NCI-H1105 (cell line): ENCODE measurements at regions not wholly inside any gene's neighbourhood (a gene's known extent, or its start where the extent isn't known, plus 50 kb on each side); places are given as distances from the start of the nearest gene placed in this dataset.

Experiments
- DNase-seq: peaks from one replicate; lab custom pipeline; 2025; lab: John Stamatoyannopoulos, UW

GRCh38 chrX:5536261-5536660 is 692.4 kb downstream of the NLGN4X start:
- no peak for DNase-seq

- no peak for DNase-seq
These were observed 700.6 kb downstream of the NLGN4X start for GRCh38 chrX:5528057-5528456.

DNA sequence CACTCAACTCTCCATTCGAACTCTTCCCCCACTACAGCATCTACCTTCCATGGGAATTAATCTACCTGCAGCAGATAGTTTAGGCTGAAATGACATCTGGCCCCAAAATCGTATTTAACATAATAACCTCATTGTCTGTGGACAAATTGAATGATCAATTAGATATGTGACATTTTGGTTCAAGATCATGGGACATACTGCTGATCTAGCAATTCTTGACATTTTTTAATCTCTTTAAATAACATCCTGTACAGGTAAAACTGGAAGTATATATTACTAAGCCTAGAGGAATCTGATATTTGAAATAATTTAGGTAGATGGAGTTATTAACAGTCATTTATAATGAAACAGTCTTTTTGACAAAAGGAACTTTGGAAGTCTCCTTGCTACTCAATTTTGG is 702.5 kb downstream of the NLGN4X start:
- no peak for DNase-seq

- DNase-seq: no peak
These were observed 737.7 kb downstream of the NLGN4X start for GRCh38 chrX:5490786-5491563.

GRCh38 chrX:5474282-5474681 is 754.4 kb downstream of the NLGN4X start:
- no peak for DNase-seq

DNA sequence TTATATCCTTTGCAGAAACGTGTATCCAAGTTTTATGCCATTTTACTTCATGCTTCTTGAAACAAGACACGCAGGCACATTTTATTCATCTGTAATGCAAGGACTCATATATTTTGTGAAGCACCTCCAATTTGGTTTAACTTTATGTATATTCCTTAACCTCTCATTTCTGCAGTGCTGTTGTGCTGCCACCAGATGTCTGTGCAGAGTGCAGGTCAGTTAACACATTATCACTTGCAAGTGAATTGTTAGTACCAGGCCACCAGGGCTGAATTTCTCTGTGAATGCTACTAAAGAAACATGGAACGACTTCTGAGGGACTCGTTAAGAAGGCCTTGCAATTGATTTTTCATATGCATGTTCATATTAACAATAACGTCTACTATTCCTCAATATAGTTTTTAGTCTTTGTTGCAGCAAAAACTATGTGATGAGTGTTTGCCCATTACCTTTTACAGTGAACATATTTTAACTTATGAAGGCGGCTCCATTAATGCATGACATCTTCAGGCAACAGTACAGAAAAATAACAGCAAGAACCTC is 770.3 kb downstream of the NLGN4X start:
- no peak for DNase-seq

- DNase-seq: no peak
These were observed 779.3 kb downstream of the NLGN4X start for GRCh38 chrX:5449323-5449722.

DNA sequence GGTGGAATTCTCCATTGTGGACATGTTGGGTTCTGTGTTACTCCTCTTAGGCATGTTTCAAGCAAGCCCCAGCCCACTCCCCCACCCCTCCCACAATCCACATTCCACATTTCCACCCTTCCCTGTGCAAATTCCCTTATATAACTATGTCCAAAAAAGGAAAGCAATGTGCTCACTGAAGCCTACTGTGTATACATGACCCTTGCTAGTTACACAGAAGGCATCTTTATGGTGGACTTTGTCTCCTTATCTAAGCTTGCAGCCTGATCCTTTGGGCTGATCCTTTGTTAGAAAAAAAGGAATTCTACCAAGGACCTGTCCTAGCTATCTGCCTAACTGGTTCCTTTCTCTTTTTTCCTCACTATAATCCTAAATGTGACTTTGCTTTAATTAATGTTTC is 796.8 kb downstream of the NLGN4X start:
- DNase-seq: no peak

- DNase-seq: no peak
These were observed 803.5 kb downstream of the NLGN4X start for GRCh38 chrX:5425119-5425518.

DNA sequence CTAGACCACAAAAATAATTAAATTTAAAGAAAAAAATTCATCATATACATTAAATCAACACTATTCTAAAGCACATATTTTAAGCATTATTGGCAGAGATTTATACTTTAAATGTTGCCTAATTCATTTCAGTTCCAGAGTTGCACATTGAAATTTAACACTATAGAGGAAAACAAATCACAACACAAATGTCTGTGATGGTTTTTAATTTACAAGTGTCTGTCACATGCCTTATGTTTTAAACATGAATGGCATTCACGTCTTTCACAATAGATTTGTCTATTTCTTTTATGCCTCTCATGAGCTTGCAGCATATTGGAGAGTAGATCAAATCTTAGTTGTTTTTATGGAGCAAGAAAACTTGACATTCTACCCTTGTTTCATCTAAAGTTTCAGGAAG is 811.3 kb downstream of the NLGN4X start:
- DNase-seq: no peak

DNA sequence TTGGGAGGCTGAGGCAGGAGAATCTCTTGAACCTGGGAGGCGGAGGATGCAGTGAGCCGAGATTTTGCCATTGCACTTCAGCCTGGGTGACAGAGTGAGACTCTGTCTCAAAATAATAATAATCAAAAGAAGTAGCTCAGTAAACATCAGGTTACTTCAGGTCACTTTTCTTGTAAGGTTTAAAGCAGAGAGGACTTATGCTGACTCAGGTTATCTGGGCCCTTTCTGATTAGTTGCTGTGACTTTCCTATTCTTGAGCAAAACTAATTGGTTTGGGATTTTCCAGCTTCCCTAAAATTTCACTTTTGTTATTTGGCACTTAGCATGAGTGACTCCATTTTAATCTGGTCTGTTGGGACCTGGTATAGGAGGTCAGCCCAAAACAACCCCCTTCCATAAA is 812.9 kb downstream of the NLGN4X start:
- DNase-seq: no peak

GRCh38 chrX:5409106-5409505 is 819.6 kb downstream of the NLGN4X start:
- DNase-seq: no peak

- DNase-seq: no peak
These were observed 826.2 kb downstream of the NLGN4X start for GRCh38 chrX:5402461-5402860.

DNA sequence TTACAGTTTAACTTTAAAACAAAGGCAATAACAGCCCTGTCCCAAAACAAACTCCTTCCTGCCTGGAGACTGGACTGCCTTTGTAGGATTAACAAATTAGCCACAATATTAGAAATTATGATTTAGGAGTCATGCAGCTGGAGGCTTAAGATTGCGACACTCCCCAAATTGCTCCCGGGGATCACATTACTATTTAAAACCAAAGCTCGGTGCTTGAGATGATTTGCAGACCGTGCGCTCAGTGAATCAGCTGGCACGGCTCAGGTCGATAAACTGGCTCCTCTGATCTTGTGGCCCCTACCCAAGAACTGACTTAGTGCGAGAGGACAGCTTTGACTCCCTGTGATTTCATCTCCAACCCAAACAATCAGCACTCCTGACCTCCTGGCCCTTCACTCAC is 829.3 kb downstream of the NLGN4X start:
- DNase-seq: no peak

DNA sequence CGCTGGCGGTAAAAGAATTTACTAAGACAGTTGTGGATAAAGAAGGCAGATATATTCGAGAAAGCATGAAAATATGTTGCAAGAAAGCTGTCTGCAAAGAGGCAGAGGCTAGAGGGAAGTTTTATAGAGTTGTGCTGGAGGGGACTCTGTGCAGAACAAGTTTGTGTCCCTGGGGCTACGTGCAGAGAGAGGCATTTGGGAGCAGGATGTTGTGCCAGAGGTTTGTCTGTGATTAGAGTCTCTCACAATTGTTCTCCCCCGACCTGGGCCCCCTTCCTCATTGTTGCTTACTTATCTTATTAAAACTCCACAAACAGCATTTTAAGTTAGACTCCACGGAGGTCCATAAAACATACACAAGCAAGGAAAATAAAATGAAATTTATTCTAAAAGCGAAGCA is 831.3 kb downstream of the NLGN4X start:
- no peak for DNase-seq

GRCh38 chrX:5390376-5390775 is 838.3 kb downstream of the NLGN4X start:
- no peak for DNase-seq

DNA sequence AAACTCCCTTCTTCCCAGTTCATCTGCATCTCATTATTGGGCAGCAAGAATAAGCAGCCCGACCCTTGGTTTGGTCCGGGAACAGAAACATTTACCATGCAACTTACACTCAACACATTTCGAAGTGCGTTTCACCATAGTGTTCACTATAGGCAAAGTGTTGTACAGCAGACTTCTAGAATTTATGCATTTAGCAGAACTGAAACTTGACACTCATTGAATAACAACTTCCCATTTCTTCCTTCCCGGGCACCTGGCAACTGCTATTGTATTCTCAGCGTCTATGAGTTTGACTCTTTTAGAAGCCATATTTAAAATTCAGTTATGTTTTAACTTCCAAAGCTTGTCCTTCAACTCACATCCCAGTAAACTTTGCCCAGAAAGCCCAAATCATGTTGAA is 840.6 kb downstream of the NLGN4X start:
- no peak for DNase-seq

DNA sequence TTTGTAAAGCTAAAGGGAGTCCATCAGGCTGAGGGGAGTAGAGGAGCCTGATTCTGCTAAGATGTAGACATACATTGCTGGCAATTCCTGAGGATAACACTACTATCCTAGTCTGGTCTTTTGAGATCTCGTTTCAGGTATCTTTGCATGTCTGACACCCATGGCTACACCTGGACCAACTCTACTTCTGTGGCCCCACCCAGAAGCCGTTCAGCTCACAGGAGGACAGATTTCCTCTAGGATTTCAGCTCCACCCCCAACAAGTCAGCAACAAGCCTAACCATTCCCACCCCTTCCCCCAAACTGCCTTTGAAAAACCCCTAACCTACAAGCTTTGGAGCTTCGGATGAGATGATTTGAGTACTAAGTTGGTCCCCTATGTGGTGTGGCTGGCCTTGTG is 848.2 kb downstream of the NLGN4X start:
- no peak for DNase-seq

GRCh38 chrX:5341902-5342301 is 886.8 kb downstream of the NLGN4X start:
- DNase-seq: no peak

- DNase-seq: no peak
These were observed 891.5 kb downstream of the NLGN4X start for GRCh38 chrX:5337160-5337559.

GRCh38 chrX:5324546-5324945 is 904.1 kb downstream of the NLGN4X start:
- no peak for DNase-seq

DNA sequence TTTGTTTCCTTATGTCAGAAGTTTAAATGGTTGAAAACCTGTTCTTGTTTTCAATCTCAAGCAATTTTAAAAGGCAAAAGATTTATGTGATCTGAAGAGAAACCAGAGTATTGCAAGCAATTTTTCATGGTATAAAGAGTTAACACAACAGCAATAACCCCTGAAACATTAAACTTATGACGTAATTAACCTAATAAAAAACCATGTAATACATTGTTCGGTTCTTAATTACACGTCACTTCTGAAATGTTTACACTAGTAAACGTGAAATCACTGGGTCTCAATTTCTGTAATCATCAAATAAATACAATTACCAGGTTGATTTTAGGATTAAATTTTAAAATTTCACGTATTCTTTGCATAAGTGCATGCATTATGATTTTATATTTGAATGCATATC is 914.5 kb downstream of the NLGN4X start:
- no peak for DNase-seq

DNA sequence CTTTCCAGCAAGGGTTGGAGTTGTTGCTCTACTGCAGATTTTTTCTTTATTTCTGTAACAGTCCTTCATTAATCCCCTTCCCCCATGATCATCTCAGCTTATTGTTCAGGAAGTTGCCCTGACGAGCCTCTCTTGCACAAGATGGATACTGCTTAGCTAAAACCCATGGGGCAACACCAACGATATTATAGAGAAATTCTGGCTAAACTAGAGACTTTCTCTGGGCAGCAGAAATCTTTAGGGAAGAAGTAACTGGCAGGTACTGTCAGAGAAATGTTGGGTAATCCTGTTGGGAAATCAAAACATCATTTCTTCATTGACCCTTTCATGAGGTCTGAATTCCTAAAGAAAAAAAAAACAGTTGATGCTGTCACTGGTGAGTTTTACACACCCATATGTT is 921.3 kb downstream of the NLGN4X start:
- no peak for DNase-seq

DNA sequence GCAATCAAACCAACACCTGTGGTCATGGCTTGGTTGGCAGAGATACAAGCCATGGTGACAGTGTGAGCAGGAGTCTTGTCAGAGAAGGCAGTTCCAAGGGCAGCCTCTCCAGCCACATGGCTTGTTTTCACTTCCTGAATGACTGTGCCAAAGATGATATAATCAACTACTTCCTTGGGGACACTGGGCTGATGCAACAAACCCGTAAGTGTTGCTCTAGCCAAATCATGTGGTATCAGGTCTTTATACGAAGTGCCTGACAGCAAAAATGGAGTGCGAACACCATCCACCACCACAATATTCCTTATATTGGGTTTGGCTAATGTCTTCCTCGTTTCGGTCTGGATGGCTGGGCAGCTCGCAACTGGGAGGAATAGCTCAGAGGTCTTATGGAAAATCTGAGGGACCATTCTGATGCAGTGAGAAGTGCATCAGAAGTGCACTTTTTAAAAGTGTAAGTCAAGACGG is 922.0 kb downstream of the NLGN4X start:
- no peak for DNase-seq
